ENCODE measurements at regions not wholly inside any gene's neighbourhood (a gene's known extent, or its start where the extent isn't known, plus 50 kb on each side); places are given as distances from the start of the nearest gene placed in this dataset.

DNA sequence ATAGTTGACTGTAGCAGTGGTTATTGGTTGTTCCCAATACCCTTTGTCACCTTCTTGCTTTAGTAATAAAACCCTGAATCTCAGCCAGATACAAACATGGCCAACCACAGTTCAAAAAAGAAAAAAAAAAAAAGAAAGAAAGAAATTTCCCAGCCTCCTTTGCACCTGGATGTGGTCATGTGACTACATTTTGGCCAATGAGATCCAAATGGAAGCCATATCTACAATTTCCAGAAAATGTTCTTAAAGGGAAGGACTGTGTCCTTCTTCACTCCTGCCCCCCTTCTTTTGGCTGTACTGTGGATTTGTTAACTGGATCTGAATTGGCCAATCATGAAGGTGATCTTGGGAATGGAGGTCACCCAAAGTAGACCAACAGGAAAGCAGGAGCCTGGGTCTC lies 141.9 kb downstream of the SOX9 start:
- Mint-ChIP-seq H3K36me3 (no peaks in the 10 kb centered on the region), H3K9me3 (ENCODE audit: low read depth) (peaks cover 4% of the 10 kb centered on the region), H3K27me3 (peaks cover 8% of the 10 kb centered on the region), H3K4me3 (no peak overlapping the region), H3K27ac (no peak overlapping the region), H3K4me1 (ENCODE audit: low read depth) (no peaks in the 10 kb centered on the region)

DNA sequence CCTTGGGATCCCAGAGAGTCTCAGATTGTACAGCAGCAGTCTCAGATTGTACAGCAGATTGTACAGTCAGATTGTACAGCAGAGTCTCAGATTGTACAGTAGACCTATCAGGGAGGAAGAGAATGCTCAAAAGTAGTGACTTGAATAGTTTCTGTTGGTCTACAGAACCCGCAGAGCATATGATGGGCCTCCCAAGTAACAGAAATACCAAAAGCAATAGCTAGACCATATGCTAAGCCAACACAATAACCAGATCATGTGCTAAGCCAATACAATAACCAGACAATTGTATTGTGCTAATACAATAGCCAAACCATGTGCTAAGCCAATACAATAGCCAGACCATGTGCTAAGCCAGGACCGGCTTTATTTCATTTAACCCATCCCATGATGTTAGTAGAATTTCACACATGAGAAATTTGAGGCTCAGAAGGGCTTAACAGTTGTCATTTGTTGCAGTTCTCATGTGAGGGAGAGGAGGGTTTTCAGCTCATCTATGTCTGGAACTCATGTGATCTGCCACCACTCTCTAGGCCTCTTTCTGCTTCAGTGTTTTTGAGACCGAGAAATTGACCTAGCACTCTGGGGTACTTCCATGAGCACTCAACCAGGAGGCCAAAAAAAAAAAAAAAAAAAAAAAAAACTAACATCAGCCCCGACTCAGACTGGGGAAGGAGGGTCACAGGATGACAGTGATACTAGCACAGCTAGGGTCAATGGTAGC lies 144.0 kb downstream of the SOX9 start:
- Mint-ChIP-seq H3K4me3 (no peak overlapping the region), H3K9me3 (ENCODE audit: low read depth) (peaks cover 4% of the 10 kb centered on the region), H3K27me3 (peaks cover 9% of the 10 kb centered on the region), H3K36me3 (no peaks in the 10 kb centered on the region), H3K4me1 (ENCODE audit: low read depth) (no peaks in the 10 kb centered on the region), H3K27ac (no peak overlapping the region)

DNA sequence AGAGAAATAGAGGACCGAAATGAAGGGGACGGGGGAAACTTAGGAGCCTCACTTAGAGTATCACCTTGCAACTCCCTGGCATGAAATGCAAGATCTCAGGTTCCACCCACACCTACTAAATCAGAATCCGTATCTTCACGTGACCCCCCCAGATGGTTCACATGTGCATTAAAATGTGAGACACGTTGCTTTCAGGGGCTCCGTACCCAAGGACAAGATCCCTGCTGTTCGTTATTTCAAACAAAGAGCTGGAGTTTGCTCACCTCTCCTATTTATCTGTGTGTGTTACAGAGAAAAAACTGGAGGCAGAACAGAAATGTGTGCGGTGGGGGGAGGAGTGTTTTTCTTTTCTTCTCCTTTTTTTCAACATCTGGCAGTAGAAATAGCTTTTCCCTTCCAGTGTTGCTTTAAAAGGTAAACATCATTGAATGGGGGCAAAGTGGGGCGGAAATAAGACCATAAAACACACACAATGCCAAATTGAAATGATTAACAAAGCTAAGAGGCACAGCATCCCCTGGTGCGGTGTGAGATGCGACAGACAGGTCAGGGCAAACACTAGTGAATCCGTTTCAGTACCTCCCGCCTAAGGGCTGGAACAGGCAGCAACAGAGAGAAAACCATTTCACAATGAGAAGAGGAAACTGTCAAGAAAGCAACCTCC lies 145.4 kb downstream of the SOX9 start:
- H3K36me3 Mint-ChIP-seq, result no peaks in the 10 kb centered on the region
- H3K27me3 Mint-ChIP-seq, result peaks cover 9% of the 10 kb centered on the region
- no peak overlapping the region for H3K27ac Mint-ChIP-seq
- no peak overlapping the region for H3K4me3 Mint-ChIP-seq
- no peaks in the 10 kb centered on the region for H3K9me3 Mint-ChIP-seq (ENCODE audit: low read depth)
- H3K4me1 Mint-ChIP-seq (ENCODE audit: low read depth), result no peaks in the 10 kb centered on the region

DNA sequence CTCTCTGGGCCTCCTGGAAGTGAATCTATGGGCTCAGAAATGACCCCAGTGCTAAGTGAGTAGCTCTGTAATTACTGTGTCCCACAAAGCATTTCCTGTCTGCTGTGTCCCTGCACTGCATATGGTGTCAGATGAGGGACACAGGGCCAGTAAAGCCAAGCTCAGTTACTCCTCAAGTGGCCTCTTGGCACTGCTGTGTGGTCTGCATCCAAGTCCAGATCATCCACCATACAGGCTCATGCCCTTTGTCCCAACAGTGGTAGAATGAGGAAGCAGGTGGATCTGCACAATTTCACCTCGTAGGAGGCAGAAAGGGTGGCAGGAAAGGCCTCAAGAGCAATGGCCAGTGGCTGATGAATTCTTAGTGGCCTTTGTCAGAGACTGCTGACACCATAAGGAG lies 146.8 kb downstream of the SOX9 start:
- no peaks in the 10 kb centered on the region for H3K4me1 Mint-ChIP-seq (ENCODE audit: low read depth)
- no peak overlapping the region for H3K4me3 Mint-ChIP-seq
- H3K27ac Mint-ChIP-seq, result no peak overlapping the region
- H3K27me3 Mint-ChIP-seq, result peaks cover 9% of the 10 kb centered on the region
- H3K9me3 Mint-ChIP-seq (ENCODE audit: low read depth), result no peaks in the 10 kb centered on the region
- no peaks in the 10 kb centered on the region for H3K36me3 Mint-ChIP-seq

DNA sequence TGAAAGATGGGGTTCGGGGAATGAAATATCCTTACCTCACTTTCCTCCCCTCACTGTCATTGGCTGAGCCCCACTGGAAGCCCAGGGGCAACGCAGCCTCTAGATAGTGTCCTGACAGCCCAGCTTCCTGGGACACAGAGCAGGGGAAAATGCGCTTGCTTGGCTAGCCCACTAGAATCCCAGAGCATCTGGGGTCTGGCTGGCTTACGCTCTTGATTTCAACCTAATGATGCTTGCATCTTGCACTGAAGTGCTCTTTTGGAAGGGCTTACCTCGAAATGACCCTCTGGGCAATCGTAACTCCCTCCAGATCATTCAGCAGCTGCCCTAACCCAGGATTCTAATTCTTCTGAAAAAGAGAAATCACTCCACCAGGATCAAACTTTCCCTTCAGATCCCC lies 147.6 kb downstream of the SOX9 start:
- Mint-ChIP-seq H3K9me3 (ENCODE audit: low read depth) (no peaks in the 10 kb centered on the region), H3K27ac (no peak overlapping the region), H3K27me3 (peaks cover 9% of the 10 kb centered on the region), H3K36me3 (no peaks in the 10 kb centered on the region), H3K4me3 (no peak overlapping the region), H3K4me1 (ENCODE audit: low read depth) (no peaks in the 10 kb centered on the region)

DNA sequence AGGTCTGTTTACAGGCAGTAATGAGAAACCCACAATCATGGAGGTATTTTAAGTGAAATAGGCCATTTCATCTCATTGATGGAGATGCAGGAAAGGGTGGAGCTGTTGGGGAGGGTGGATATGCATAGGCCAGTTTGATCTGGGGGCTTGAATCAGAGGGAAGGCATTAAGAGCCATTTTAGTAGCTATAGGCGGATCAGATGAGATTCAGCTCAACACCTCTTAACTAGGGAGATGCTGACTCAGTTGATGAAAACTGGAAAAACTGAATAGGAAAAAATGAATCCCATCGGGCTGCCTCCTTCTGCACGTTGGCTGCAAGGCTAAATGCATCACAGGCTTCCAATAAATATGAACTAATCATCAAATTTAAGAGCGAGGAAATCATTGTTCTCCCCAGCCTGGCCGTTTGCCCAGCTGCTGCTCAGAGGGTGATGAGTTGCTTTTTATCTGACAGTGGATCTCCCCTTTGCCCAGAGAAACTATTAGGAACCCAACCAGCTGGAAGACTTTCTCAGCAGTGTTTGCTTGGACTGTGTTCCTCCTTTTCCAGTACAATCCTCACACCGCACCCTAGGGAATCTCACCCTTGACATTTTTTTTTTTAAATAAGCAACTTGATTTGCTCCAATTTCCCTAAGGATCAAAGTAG lies 149.6 kb downstream of the SOX9 start:
- H3K4me3 Mint-ChIP-seq, result no peak overlapping the region
- H3K27ac Mint-ChIP-seq, result no peak overlapping the region
- H3K36me3 Mint-ChIP-seq, result no peaks in the 10 kb centered on the region
- peaks cover 8% of the 10 kb centered on the region for H3K27me3 Mint-ChIP-seq
- H3K9me3 Mint-ChIP-seq (ENCODE audit: low read depth), result no peaks in the 10 kb centered on the region
- no peaks in the 10 kb centered on the region for H3K4me1 Mint-ChIP-seq (ENCODE audit: low read depth)

DNA sequence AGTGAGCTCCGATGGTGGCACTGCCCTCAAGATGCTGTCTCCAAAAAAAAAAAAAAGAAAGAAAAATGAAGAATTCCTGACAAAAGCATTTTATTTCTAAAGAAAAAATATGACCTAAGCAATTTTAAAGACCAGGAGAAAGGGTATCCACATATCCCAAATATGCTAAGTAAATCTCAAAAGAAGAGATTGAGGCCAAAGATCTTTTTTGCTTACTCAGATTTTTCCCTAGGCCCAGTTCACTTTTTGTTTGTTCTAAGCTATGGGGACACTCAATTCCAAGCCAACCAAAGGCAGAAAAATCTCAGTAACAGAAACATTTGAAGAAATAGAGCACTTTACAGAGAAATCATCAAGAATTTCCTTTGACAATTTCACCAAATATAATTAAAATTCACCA lies 150.8 kb downstream of the SOX9 start:
- H3K9me3 Mint-ChIP-seq (ENCODE audit: low read depth), result no peaks in the 10 kb centered on the region
- H3K4me3 Mint-ChIP-seq, result no peak overlapping the region
- H3K36me3 Mint-ChIP-seq, result no peaks in the 10 kb centered on the region
- H3K27ac Mint-ChIP-seq, result no peak overlapping the region
- peaks cover 4% of the 10 kb centered on the region for H3K27me3 Mint-ChIP-seq
- no peaks in the 10 kb centered on the region for H3K4me1 Mint-ChIP-seq (ENCODE audit: low read depth)

DNA sequence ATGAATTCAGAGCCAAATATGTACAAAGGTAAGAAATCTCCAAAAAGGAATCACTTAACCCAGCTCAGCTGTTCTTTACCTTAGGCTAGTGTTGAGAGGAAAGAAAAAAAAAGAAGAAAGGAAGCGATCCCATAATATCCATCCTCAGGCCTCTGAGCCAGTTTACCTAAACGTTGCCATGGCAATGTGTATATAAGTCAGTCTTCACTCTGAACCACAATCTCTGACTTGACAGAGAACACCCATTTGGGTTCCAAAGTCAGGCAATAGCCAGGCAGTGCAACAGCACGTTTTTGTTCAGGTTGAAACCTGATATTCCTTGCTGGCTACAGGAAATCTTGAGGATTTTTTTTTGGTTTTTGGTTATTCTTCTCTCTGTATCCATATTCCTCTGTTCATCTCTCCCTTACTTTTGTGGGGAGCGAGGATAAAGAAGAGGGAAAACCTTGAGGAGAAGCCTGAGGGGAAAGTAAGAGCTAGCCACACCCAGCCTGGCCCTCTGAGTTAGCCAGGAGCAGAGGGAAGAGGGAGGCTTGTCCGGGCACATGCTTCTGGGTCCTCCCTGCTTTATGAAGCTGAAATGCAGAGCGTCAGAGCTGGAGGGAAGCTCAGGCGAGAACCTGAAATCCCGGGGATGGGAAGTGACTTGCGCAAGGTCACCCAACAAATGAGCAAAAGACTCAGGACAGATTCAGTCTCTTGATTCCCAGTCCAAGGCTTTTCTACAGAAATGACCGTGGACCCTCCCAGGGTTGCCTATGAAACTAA lies 152.7 kb downstream of the SOX9 start:
- H3K4me3 Mint-ChIP-seq, result no peak overlapping the region
- no peak overlapping the region for H3K27ac Mint-ChIP-seq
- no peaks in the 10 kb centered on the region for H3K9me3 Mint-ChIP-seq (ENCODE audit: low read depth)
- H3K4me1 Mint-ChIP-seq (ENCODE audit: low read depth), result no peaks in the 10 kb centered on the region
- H3K36me3 Mint-ChIP-seq, result no peaks in the 10 kb centered on the region
- peaks cover 2% of the 10 kb centered on the region for H3K27me3 Mint-ChIP-seq

DNA sequence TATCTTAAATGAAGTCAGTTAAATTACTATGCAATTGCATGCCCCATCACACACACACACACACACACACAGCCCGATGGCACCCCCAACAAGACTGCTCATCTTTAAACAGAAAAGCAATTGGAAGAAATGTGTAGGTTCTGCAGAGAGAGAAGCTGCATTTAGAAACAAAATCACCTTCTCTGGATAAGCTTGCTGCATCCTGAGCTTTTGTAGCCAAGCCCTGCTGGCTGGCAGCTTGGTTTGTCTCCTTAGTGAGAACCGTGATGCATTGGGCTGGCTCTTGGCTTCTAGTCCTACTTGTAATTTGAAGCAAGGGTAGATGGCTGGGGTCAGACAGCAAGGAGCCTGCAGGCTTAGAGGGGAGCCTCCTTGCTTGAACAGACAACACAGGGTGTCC lies 153.8 kb downstream of the SOX9 start:
- Mint-ChIP-seq H3K27ac (no peak overlapping the region), H3K36me3 (no peaks in the 10 kb centered on the region), H3K9me3 (ENCODE audit: low read depth) (no peaks in the 10 kb centered on the region), H3K4me3 (no peak overlapping the region), H3K27me3 (no peaks in the 10 kb centered on the region), H3K4me1 (ENCODE audit: low read depth) (no peaks in the 10 kb centered on the region)

DNA sequence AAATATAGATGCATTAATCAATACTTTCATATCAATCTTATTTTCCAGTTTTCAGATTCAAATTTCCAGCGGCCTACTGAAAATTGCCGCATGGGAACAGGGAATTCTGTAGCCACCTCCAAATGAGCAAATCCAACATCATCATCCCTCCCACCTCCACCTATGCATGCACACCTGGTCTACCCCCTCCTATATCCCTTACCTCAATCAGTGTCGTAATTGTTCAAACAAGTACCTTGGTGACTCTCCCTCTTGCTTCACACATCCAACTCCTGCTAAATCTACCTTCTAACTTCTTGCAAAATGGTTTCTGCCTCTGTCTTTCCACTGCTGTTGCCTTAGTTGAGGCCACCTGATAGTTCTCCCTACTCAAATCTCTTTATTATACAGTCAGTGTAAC lies 160.1 kb downstream of the SOX9 start:
- Mint-ChIP-seq H3K9me3 (ENCODE audit: low read depth) (no peaks in the 10 kb centered on the region), H3K4me1 (ENCODE audit: low read depth) (no peaks in the 10 kb centered on the region), H3K27me3 (peaks cover 2% of the 10 kb centered on the region), H3K27ac (no peak overlapping the region), H3K4me3 (no peak overlapping the region), H3K36me3 (no peaks in the 10 kb centered on the region)

DNA sequence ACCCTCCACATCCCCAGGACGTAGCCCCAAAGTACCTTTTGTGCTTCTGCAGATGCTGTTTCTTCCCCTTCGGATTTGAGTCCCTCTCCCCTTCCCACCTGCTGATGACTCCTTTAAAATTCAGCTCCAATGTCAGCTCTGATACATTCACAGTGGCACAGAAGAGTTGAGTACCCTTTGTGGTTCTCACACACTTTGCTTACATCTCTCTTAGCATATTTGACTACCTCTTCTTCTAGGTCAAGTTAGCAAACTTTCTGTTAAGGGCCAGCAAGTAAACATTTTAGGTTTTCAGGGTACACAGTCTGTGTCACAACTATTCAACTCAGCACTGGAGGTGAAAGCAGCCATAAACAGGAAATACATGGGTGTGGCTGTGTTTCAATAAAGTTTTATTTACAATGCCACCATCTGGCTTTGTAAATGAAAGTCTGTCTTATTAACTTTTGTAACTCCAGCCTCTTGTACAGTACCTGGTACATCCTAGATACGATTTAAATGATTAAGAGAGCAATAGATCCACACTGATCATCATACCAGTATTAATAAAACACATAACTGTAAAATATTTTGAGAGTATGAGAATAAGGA lies 161.7 kb downstream of the SOX9 start:
- Mint-ChIP-seq H3K4me3 (no peak overlapping the region), H3K9me3 (ENCODE audit: low read depth) (no peaks in the 10 kb centered on the region), H3K27me3 (peaks cover 2% of the 10 kb centered on the region), H3K36me3 (no peaks in the 10 kb centered on the region), H3K4me1 (ENCODE audit: low read depth) (no peaks in the 10 kb centered on the region), H3K27ac (no peak overlapping the region)

DNA sequence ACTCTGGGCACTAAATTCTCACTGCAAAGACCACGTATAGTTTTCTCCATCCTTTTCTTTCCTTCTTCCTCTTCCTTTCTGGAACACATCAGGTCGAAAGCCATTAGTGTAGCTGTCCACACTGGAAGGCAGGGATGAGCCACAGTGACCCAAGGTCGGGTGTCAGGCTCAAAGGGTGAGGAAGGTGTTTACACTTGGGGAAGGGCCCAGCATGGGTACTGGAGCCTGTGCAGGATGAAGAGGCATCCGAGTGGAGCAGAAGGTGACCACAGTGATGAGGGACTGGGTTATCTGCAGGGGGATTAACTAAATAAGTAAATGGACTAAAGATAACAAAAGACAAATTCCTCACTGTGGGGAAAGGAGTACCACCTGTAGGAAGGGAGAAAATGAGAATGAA lies 164.0 kb downstream of the SOX9 start:
- H3K9me3 Mint-ChIP-seq (ENCODE audit: low read depth), result no peaks in the 10 kb centered on the region

DNA sequence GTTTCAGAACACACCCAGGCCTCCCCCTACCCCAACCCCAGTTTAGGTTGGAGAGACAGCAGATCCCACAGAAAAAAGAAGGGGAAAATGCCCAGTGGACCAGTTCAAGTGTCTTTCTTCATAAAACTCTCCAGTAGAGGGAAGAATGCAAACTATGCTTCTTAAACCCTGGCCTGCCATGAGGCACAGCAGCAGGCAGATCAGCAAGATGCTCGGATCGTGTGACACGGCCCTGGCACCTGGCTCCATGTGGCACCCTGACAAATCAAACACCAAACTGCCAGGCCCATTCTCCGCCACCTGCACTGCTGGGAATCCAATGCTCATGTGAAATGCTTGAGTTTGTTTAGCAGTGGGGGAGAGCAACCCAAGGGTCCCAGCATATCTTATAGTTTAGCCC lies 166.8 kb downstream of the SOX9 start:
- H3K36me3 Mint-ChIP-seq, result no peaks in the 10 kb centered on the region

More for the DNA sequence above, 164.0 kb downstream of the SOX9 start:
- peaks cover 2% of the 10 kb centered on the region for H3K27me3 Mint-ChIP-seq
- no peak overlapping the region for H3K27ac Mint-ChIP-seq
- H3K4me1 Mint-ChIP-seq (ENCODE audit: low read depth), result no peaks in the 10 kb centered on the region
- H3K36me3 Mint-ChIP-seq, result no peaks in the 10 kb centered on the region
- no peak overlapping the region for H3K4me3 Mint-ChIP-seq

DNA sequence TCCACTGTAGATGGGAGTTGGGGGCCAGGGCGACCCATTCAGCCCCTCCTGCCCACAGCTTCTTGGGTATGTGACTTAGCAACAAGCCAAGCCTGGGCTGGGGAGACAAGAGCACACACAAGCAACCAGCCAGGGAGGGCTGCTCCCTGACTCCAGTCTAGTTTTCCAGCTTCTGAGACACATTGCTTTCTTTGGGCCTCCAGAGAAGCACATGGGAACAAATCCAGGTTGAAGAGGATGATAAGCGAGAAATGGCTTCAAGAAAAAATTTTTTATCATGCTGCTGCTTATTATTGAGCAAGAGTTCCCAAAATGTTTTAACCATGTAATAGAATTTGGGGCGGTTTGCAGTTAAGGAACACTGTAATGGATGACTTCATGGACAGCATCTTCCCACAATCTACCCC lies 173.7 kb downstream of the SOX9 start:
- Mint-ChIP-seq H3K9me3 (ENCODE audit: low read depth) (no peaks in the 10 kb centered on the region), H3K27ac (no peak overlapping the region), H3K4me3 (no peak overlapping the region), H3K27me3 (no peaks in the 10 kb centered on the region), H3K36me3 (no peaks in the 10 kb centered on the region), H3K4me1 (ENCODE audit: low read depth) (no peaks in the 10 kb centered on the region)

More for the DNA sequence above, 166.8 kb downstream of the SOX9 start:
- H3K4me1 Mint-ChIP-seq (ENCODE audit: low read depth), result no peaks in the 10 kb centered on the region
- no peaks in the 10 kb centered on the region for H3K27me3 Mint-ChIP-seq
- no peak overlapping the region for H3K27ac Mint-ChIP-seq
- no peak overlapping the region for H3K4me3 Mint-ChIP-seq
- H3K9me3 Mint-ChIP-seq (ENCODE audit: low read depth), result no peaks in the 10 kb centered on the region

DNA sequence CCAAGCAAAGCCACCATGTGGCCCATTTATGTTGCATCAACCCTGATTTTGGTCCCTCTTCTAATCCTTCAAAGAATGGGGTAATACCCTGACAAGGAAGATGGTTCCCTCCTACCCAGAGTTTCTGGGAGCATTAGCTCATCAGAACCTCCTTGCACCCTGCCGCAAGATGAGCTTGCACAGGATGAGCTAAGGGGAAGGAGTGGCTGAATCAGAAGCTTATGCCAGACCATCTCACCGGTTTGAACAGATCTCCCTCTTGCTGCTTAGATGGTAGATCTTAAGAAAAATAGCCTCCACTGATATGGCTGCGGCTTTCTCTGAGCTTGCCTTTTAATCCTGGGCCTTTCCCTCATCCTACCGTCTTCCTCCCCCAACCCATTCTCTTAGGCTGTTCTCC lies 175.1 kb downstream of the SOX9 start:
- Mint-ChIP-seq H3K9me3 (ENCODE audit: low read depth) (no peaks in the 10 kb centered on the region), H3K27ac (no peak overlapping the region), H3K4me1 (ENCODE audit: low read depth) (no peaks in the 10 kb centered on the region), H3K36me3 (no peaks in the 10 kb centered on the region), H3K4me3 (no peak overlapping the region), H3K27me3 (no peaks in the 10 kb centered on the region)

All from activated naive CD8-positive, alpha-beta T cell (primary cell).